ENCODE measurements at regions not wholly inside any gene's neighbourhood (a gene's known extent, or its start where the extent isn't known, plus 50 kb on each side); places are given as distances from the start of the nearest gene placed in this dataset.

DNA sequence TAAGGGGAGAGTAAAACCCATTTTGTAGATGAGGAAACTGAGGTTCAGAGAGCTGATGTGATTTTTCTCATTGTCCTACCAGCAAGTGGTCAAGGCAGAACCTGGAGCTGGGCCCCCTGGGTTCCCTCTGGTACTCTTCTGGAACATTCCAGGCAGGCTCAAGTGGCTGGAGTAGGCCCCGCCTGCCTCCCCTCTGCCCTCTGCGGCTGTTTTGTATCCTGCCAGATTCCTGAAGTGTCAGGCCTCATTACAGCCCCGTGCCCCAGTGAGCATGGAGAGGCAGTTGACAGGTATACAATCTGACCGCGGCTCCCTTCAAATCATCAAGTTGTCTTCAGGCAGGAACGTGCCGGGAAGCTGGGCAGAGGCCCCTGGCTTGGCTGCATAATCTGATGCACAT lies 94.6 kb upstream of the CD82 start:
- no peak for TF ChIP-seq CTCF (IDR thresholded peaks at IDR 0.05)
- no peak for TF ChIP-seq POLR2A (IDR thresholded peaks at IDR 0.05)
- no peak for TF ChIP-seq EP300 (IDR thresholded peaks at IDR 0.05)
- no peak for TF ChIP-seq POLR2AphosphoS5 (IDR thresholded peaks at IDR 0.05)

Data from suprapubic skin (tissue), 4 donors.